HepG2 (cell line): ENCODE measurements at regions not wholly inside any gene's neighbourhood (a gene's known extent, or its start where the extent isn't known, plus 50 kb on each side); places are given as distances from the start of the nearest gene placed in this dataset.

Experiments
- ATAC-seq: fragments of 200-7000 bp; cut with Tn5 transposase; 3 replicates; pipeline ENCODE4 v1.9.1; 2020; ENCODE audit warnings: mild to moderate bottlenecking, moderate library complexity
- BruUV-seq: library from RNA; stranded (reverse); fragments of 400-500 nt; replicated peaks from 2 replicates; lab custom pipeline; 2021; lab: Mats Ljungman, UMichigan
- CTCF ChIA-PET: fragments of 300-600 bp; formaldehyde crosslinking; extraction: SDS; loops from one replicate; lab custom pipeline; 2021; ENCODE audit warnings: low total read pairs, inconsistent platforms, low intra/inter-chr PET ratio; lab: Yijun Ruan, JAX
- POLR2A ChIA-PET: fragments of 350-600 bp; sonication (Branson Sonifier 250); formaldehyde crosslinking; loops from one replicate; lab custom pipeline; 2020; ENCODE audit warnings: antibody characterized with exemption, inconsistent platforms; lab: Yijun Ruan, JAX
- DNase-seq: peaks from one replicate; pipeline ENCODE4 v3.0.0-alpha.2; 2015; ENCODE audit warnings: low spot score
- FAIRE-seq: peaks from 3 replicates; lab custom pipeline; 2011; peaks lifted over from hg19 to GRCh38; lab: Jason Lieb, UNC
- H2AFZ ChIP-seq: one replicate; pipeline ENCODE4 v1.6.1; 2011; ENCODE audit warnings: low read length, inconsistent platforms
- H3K27ac ChIP-seq: fragments of 300-600 bp; 3 replicates; pipeline ENCODE4 v1.8.0; 2011; ENCODE audit warnings: mixed run types, mild to moderate bottlenecking, mixed read lengths, low read length, inconsistent platforms; ENCODE audit not compliant: insufficient read depth; ENCODE audit errors: extremely low read length
- H3K27me3 ChIP-seq, 2 experiments: fragments of 200-600 bp in 1 of 2; 2 replicates in 1 of 2; 3 replicates in 1 of 2; pipeline versions ENCODE4 v1.6.0 to v1.8.0; 2011; ENCODE audit warnings: low read length in 2 of 2, mild to moderate bottlenecking in 2 of 2, moderate library complexity in 2 of 2, inconsistent platforms in 1 of 2; ENCODE audit not compliant: insufficient read depth in 2 of 2, control insufficient read depth in 1 of 2
- H3K36me3 ChIP-seq, 2 experiments: fragments of 200-600 bp in 1 of 2; replicated peaks in 1 of 2; 2 replicates in 1 of 2; 3 replicates in 1 of 2; pipeline versions ENCODE4 v1.5.1 to v1.8.0; 2011; ENCODE audit warnings: low read length in 2 of 2, inconsistent platforms in 1 of 2; ENCODE audit not compliant: insufficient read depth in 2 of 2, control insufficient read depth in 1 of 2
- H3K4me1 ChIP-seq: 2 replicates; pipeline ENCODE4 v1.5.1; 2012; ENCODE audit warnings: low read length, inconsistent platforms; ENCODE audit not compliant: insufficient read depth
- H3K4me2 ChIP-seq: 2 replicates; pipeline ENCODE4 v1.6.0; 2011; ENCODE audit warnings: low read depth, low read length, inconsistent platforms
- H3K4me3 ChIP-seq, 3 experiments: fragments of 200-600 bp in 1 of 3; sonication (generic), shearing (Covaris generic) in 1 of 3; replicated peaks in 1 of 3; 2 replicates each; pipeline ENCODE4 v1.5.1; 2011 to 2016; ENCODE audit warnings: low read length in 3 of 3, inconsistent platforms in 2 of 3, low read depth in 2 of 3, mild to moderate bottlenecking in 2 of 3, control low read depth in 1 of 3, mixed read lengths in 1 of 3; ENCODE audit not compliant: insufficient read depth in 1 of 3
- H3K79me2 ChIP-seq: one replicate; pipeline ENCODE4 v1.6.1; 2011; ENCODE audit warnings: low read length, inconsistent platforms; ENCODE audit not compliant: insufficient read depth
- H3K9ac ChIP-seq: 2 replicates; pipeline ENCODE4 v1.6.0; 2011; ENCODE audit warnings: mild to moderate bottlenecking, low read depth, low read length, inconsistent platforms; ENCODE audit not compliant: insufficient read depth
- H3K9me3 ChIP-seq: 2 replicates; pipeline ENCODE4 v1.5.1; 2012; ENCODE audit warnings: mild to moderate bottlenecking, low read length
- H4K20me1 ChIP-seq: 2 replicates; pipeline ENCODE4 v1.6.0; 2011; ENCODE audit warnings: inconsistent platforms, mild to moderate bottlenecking, low read length, moderate library complexity; ENCODE audit not compliant: insufficient read depth
- ATF1 ChIP-seq: IDR thresholded peaks from 2 replicates; pipeline ENCODE4 v1.6.1; 2016; ENCODE audit warnings: mild to moderate bottlenecking, control low read depth
- CREBL2 ChIP-seq: sonication (generic); formaldehyde crosslinking; IDR thresholded peaks from 2 replicates; pipeline ENCODE4 v1.8.1; 2023; ENCODE audit warnings: missing genetic modification reagents, mild to moderate bottlenecking, borderline replicate concordance
- ELF4 ChIP-seq: sonication (generic); formaldehyde crosslinking; IDR thresholded peaks from 2 replicates; pipeline ENCODE4 v1.5.0; 2020; ENCODE audit warnings: missing genetic modification reagents, mild to moderate bottlenecking, moderate library complexity, borderline replicate concordance
- NRL ChIP-seq: sonication (generic); formaldehyde crosslinking; IDR thresholded peaks from 2 replicates; pipeline ENCODE4 v1.5.0; 2020; ENCODE audit warnings: missing genetic modification reagents, mild to moderate bottlenecking, moderate library complexity, borderline replicate concordance
- POGK ChIP-seq: sonication (generic); formaldehyde crosslinking; conservative IDR thresholded peaks from 2 replicates; pipeline ENCODE4 v1.8.0; 2022; ENCODE audit warnings: mild to moderate bottlenecking, moderate library complexity, missing genetic modification reagents
- SATB2 ChIP-seq: sonication (generic); formaldehyde crosslinking; IDR thresholded peaks from 2 replicates; pipeline ENCODE4 v1.5.0; 2020; ENCODE audit warnings: missing genetic modification reagents
- SIN3B ChIP-seq: fragments of 150-350 bp; IDR thresholded peaks from 2 replicates; pipeline ENCODE4 v1.6.1; 2014; ENCODE audit warnings: low read length
- SMAD1 ChIP-seq: sonication (generic); formaldehyde crosslinking; IDR thresholded peaks from 2 replicates; pipeline ENCODE4 v1.4.0; 2020; ENCODE audit warnings: missing genetic modification reagents, low read depth, mild to moderate bottlenecking, borderline replicate concordance
- ZKSCAN8 ChIP-seq: IDR thresholded peaks from 2 replicates; pipeline ENCODE4 v1.6.1; 2016; ENCODE audit warnings: borderline replicate concordance, missing genetic modification reagents, missing compliant biosample characterization
- ZNF484 ChIP-seq: sonication (generic); formaldehyde crosslinking; IDR thresholded peaks from 2 replicates; pipeline ENCODE4 v1.5.1; 2020; ENCODE audit warnings: mild to moderate bottlenecking, low read depth, missing genetic modification reagents, borderline replicate concordance
- ZNF547 ChIP-seq: sonication (generic); formaldehyde crosslinking; IDR thresholded peaks from 2 replicates; pipeline ENCODE4 v1.5.1; 2020; ENCODE audit warnings: mild to moderate bottlenecking, missing genetic modification reagents
- ZNF570 ChIP-seq: sonication (generic); formaldehyde crosslinking; IDR thresholded peaks from 2 replicates; pipeline ENCODE4 v1.4.0; 2020; ENCODE audit warnings: mild to moderate bottlenecking, missing genetic modification reagents, borderline replicate concordance
- WGBS: methylation state at CpG from one replicate; pipeline ENCODE4 v1.1.6; 2017; ENCODE audit warnings: low lambda C conversion rate; 5-methylcytosine and 5-hydroxymethylcytosine counted together
- in situ Hi-C: cut with HindIII; loops from 2 replicates; pipeline ENCODE4 v1.10.0; 2017; ENCODE audit warnings: low pct_unique_long_range_greater_than_20kb; ENCODE audit not compliant: extremely low pct_ligation_motif_present
- intact Hi-C: fragments of 100-400 bp; cut with micrococcal nuclease; formaldehyde crosslinking; loops from one replicate; pipeline ENCODE4 v1.10.0; 2022; ENCODE audit not compliant: unreplicated experiment

DNA sequence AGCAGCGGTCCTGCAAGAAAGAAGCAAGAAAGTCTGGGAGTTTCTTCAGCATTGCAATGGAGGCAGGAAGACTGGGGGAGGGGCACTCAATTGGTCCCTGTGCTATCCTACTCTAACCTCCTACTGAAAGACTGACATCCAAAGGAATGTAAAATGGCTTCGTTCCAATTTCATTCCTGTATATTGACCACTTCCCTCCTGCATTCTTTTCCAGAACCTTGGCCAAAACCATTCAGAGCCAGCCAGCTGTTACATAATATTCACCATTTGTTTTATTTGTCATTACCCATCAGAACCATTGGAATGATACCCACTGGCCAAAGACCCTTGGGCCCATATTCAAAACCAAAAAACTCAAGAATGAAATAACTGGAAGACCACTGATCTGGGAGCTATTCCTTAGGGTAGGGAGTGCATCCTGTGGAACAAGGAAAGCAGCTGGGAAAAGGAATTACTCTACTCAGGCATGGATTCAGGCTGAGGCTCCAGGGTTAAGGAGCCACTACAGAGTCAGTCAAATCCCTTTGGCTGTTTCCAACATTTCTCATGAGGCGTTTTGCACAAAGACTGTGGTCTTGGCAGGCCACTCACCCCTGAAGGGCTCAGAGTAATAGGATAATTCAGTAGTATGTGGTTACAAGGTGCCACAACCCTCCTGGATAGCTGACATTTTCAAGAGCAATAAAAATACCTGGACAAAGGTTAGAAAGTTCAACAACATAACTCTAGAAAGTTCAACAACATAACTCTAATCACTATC lies 148.7 kb upstream of the SLC1A3 start:
- BruUV-seq: no TSS peak
- in situ Hi-C loops: no loop called here
- Histone ChIP-seq H3K9ac (no peak overlapping the region), H3K9me3 (no peaks in the 10 kb centered on the region), H3K79me2 (no peaks in the 10 kb centered on the region), H4K20me1 (no peaks in the 10 kb centered on the region), H3K4me2 (no peak overlapping the region), H3K4me3 (no peak overlapping the region), H3K36me3 (no peaks in the 10 kb centered on the region), H3K27ac (no peak overlapping the region)
- POLR2A ChIA-PET: no interaction called here
- intact Hi-C loops: no loop called here
- FAIRE-seq (no peak), DNase-seq (no peak)
- no peak for TF ChIP-seq ATF1
- no peak for TF ChIP-seq SATB2
- no peak for TF ChIP-seq ZNF484 (CRISPR knock-in tag)
- TF ChIP-seq ZKSCAN8 (CRISPR knock-in tag): no peak
- no peak for TF ChIP-seq ZNF570 (CRISPR knock-in tag)
- no peak for TF ChIP-seq NRL (CRISPR knock-in tag)
- TF ChIP-seq ZNF547: no peak
- TF ChIP-seq SIN3B: no peak
- no peak for TF ChIP-seq ELF4 (CRISPR knock-in tag)
- no peak for TF ChIP-seq POGK (CRISPR knock-in tag)
- no peak for TF ChIP-seq CREBL2 (CRISPR knock-in tag)
- TF ChIP-seq SMAD1 (CRISPR knock-in tag): no peak
- TF ChIP-seq, all 625 proteins: peak for 0
- H3K4me1 ChIP-seq: no peaks in the 10 kb centered on the region
- H3K27me3 ChIP-seq: no peaks in the 10 kb centered on the region
- no peak for ATAC-seq
- H2AFZ ChIP-seq: no peak overlapping the region
- WGBS: 19% methylated on average over 3 of the region's 3 CpGs
- CTCF ChIA-PET: no interaction called here
